ENCODE measurements at regions not wholly inside any gene's neighbourhood (a gene's known extent, or its start where the extent isn't known, plus 50 kb on each side); places are given as distances from the start of the nearest gene placed in this dataset.

- H3K4me2 ChIP-seq (ENCODE audit: insufficient read depth in 1 of 2, low read depth in 2 of 2, low read length in 2 of 2) = no peak overlapping the region
- no peak overlapping the region for H4K5ac ChIP-seq (ENCODE audit: insufficient read length, low read depth, low read length)
- no peak overlapping the region for H2BK20ac ChIP-seq (ENCODE audit: low read length)
- H3K9me3 ChIP-seq (ENCODE audit: insufficient read depth in 2 of 2, low read depth in 1 of 2, low read length in 1 of 2) = no peaks in the 10 kb centered on the region
- H4K8ac ChIP-seq (ENCODE audit: extremely low read depth, insufficient read depth, low read length) = no peak overlapping the region
- FAIRE-seq (no peak), DNase-seq (ENCODE audit: low read depth in 1 of 2, low spot score in 2 of 2) (no peak)
- no peaks in the 10 kb centered on the region for H3K79me2 ChIP-seq (ENCODE audit: control insufficient read depth in 1 of 2, insufficient read depth in 2 of 2, low read length in 2 of 2)
- H2BK15ac ChIP-seq (ENCODE audit: low read length) = no peak overlapping the region
- no peak for TF ChIP-seq RAD21 (IDR thresholded peaks at IDR 0.05 in 1 of 2, conservative IDR thresholded peaks at IDR 0.05 in 1 of 2; ENCODE audit: low read depth in 2 of 2, low read length in 2 of 2)
- no peak overlapping the region for H3K9ac ChIP-seq (replicated peaks in 1 of 4; ENCODE audit: extremely low read depth in 1 of 4, low read depth in 3 of 4, low read length in 3 of 4)
- no peaks in the 10 kb centered on the region for H3K4me1 ChIP-seq (replicated peaks in 1 of 4; ENCODE audit: control insufficient read depth in 3 of 4, insufficient read depth in 4 of 4, low read length in 3 of 4)
- no peaks in the 10 kb centered on the region for H3K36me3 ChIP-seq (ENCODE audit: control insufficient read depth in 2 of 4, insufficient read depth in 4 of 4, low read length in 3 of 4)
- H3K23me2 ChIP-seq (ENCODE audit: low read depth, low read length) = no peaks in the 10 kb centered on the region
- no peak overlapping the region for H3K23ac ChIP-seq (ENCODE audit: insufficient read length)
- H3K56ac ChIP-seq (replicated peaks; ENCODE audit: insufficient read length, low read depth, low read length) = no peak overlapping the region
- 80% methylated on average over 1 of the region's 1 CpG; no CpG with 5 or more reads in 1 of the 2 experiments for WGBS, 2 experiments (ENCODE audit: extremely low coverage in 1 of 2, insufficient coverage in 1 of 2, insufficient read length in 1 of 2, insufficient replicate concordance in 2 of 2, low coverage in 1 of 2, low lambda C conversion rate in 2 of 2, missing lambda C conversion rate in 1 of 2)
- H3K4me3 ChIP-seq (ENCODE audit: extremely low read depth in 1 of 4, insufficient read depth in 2 of 4, low read depth in 3 of 4, low read length in 4 of 4) = no peak overlapping the region
- H2BK5ac ChIP-seq (ENCODE audit: low read depth, low read length) = no peak overlapping the region
- ChIA-PET POLR2A (ENCODE audit: partially characterized antibody) (no interaction called here), CTCF (ENCODE audit: partially characterized antibody) (interaction anchor here (0.6 to 3.5 kb wide), 12 partner anchors 9 to 317 kb away, joined by 3 to 29 read pairs (median 4); no protein-coding TSS in a partner anchor)
- no peak overlapping the region for H2AFZ ChIP-seq (ENCODE audit: low read length)
- no peak overlapping the region for H3K27ac ChIP-seq (ENCODE audit: low read depth, low read length)
- no peak overlapping the region for H3K4ac ChIP-seq (replicated peaks; ENCODE audit: insufficient read length, low read depth, low read length)
- no peaks in the 10 kb centered on the region for H3K79me1 ChIP-seq (ENCODE audit: low read depth, low read length)
- no peak overlapping the region for H2BK12ac ChIP-seq (ENCODE audit: low read depth, low read length)
- H3K14ac ChIP-seq (ENCODE audit: insufficient read length) = no peak overlapping the region
- no peak overlapping the region for H2BK120ac ChIP-seq (replicated peaks; ENCODE audit: low read depth, low read length)
- no peaks in the 10 kb centered on the region for H3K27me3 ChIP-seq (replicated peaks in 1 of 4; ENCODE audit: control insufficient read depth in 3 of 4, extremely low read depth in 1 of 4, insufficient read depth in 3 of 4, low read length in 3 of 4)
- H3K18ac ChIP-seq (ENCODE audit: extremely low read depth, low read length) = no peak overlapping the region
- no peak overlapping the region for H4K91ac ChIP-seq (replicated peaks; ENCODE audit: insufficient read length, low read length)
- no peaks in the 10 kb centered on the region for H4K20me1 ChIP-seq (replicated peaks in 1 of 2; ENCODE audit: control insufficient read depth in 1 of 2, insufficient read depth in 2 of 2, low read length in 2 of 2)
- H2AK5ac ChIP-seq (ENCODE audit: low read depth, low read length) = no peak overlapping the region
These were observed 53.2 kb upstream of the IFNGR1 start for GRCh38 chr6:137272403-137272802.

Measured in H1 (cell line).